ENCODE measurements at regions not wholly inside any gene's neighbourhood (a gene's known extent, or its start where the extent isn't known, plus 50 kb on each side); places are given as distances from the start of the nearest gene placed in this dataset.
"Not testable (repeated sequence)": the region's sequence is repeated elsewhere in the genome, so short reads cannot be mapped to it uniquely, and the experiment has no call there.

DNA sequence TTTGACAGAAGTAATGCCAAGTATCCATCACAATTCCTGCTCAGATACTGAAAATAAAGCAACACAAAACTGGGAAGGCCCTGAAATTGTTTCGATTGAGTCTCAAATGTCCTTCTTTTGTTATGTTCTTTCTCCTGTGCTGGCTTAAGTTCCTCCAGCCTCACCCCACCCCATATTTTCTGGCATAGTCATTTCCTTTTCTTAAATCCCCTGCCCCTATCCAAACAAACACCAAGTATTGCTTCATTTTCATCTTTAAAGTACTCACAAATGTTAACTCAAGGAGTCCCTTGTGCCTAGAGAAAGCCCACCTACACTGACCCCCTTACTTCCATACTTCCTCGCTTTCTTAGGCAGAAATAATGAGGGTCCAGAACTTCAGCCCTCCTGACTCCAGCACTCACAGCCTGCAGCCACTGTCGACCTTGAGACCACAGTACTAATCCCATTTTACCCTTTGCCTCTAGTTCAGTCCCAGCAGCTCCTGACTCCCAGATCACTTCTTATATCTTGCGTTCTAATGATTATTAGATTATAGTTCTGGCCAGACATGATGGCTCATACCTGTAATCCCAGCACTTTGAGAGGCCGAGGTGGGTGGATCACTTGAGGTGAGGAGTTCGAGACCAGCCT, 73.2 kb upstream of the ST8SIA6 start:
- peak overlapping the region; percentile 83 for H3K27ac Mint-ChIP-seq (ENCODE audit: unreplicated experiment)

DNA sequence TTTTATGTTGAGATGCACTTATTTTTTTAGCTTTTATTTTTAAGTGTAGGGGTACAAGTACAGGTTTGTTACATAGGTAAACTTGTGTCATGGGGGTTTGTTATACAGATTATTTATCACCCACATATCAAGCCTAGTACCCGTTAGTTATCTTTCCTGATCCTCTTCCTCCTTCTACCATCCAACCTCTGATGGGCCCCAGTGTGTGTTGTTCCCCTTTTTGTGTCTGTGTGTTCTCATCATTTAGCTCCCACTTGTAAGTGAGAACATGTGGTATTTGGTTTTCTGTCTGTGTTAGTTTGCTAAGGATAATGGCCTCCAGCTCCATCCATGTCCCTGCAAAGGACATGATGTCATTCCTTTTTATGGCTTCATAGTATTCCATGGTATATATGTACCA, 72.2 kb upstream of the ST8SIA6 start:
- peak overlapping the region; percentile 39 for H3K27ac Mint-ChIP-seq (ENCODE audit: unreplicated experiment)
- not testable (repeated sequence) for H3K9me3 Mint-ChIP-seq (ENCODE audit: unreplicated experiment); H3K4me3 Mint-ChIP-seq (ENCODE audit: unreplicated experiment); H3K27me3 Mint-ChIP-seq (ENCODE audit: unreplicated experiment); H3K36me3 Mint-ChIP-seq (ENCODE audit: low read depth, unreplicated experiment); DNase-seq (ENCODE audit: low spot score)
- H3K4me1 Mint-ChIP-seq (ENCODE audit: unreplicated experiment): peaks cover 11% of the 10 kb centered on the region

More for the DNA sequence above, 73.2 kb upstream of the ST8SIA6 start:
- H3K27me3 Mint-ChIP-seq (ENCODE audit: unreplicated experiment): no peaks in the 10 kb centered on the region
- no peak for DNase-seq (ENCODE audit: low spot score)
- H3K9me3 Mint-ChIP-seq (ENCODE audit: unreplicated experiment): no peaks in the 10 kb centered on the region
- H3K36me3 Mint-ChIP-seq (ENCODE audit: low read depth, unreplicated experiment): no peaks in the 10 kb centered on the region
- no peak overlapping the region for H3K4me3 Mint-ChIP-seq (ENCODE audit: unreplicated experiment)
- peaks cover 11% of the 10 kb centered on the region for H3K4me1 Mint-ChIP-seq (ENCODE audit: unreplicated experiment)
- TF ChIP-seq, protein P1, sequence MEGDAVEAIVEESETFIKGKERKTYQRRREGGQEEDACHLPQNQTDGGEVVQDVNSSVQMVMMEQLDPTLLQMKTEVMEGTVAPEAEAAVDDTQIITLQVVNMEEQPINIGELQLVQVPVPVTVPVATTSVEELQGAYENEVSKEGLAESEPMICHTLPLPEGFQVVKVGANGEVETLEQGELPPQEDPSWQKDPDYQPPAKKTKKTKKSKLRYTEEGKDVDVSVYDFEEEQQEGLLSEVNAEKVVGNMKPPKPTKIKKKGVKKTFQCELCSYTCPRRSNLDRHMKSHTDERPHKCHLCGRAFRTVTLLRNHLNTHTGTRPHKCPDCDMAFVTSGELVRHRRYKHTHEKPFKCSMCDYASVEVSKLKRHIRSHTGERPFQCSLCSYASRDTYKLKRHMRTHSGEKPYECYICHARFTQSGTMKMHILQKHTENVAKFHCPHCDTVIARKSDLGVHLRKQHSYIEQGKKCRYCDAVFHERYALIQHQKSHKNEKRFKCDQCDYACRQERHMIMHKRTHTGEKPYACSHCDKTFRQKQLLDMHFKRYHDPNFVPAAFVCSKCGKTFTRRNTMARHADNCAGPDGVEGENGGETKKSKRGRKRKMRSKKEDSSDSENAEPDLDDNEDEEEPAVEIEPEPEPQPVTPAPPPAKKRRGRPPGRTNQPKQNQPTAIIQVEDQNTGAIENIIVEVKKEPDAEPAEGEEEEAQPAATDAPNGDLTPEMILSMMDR (IDR thresholded peaks at IDR 0.05; ENCODE audit: unreplicated experiment): no peak

DNA sequence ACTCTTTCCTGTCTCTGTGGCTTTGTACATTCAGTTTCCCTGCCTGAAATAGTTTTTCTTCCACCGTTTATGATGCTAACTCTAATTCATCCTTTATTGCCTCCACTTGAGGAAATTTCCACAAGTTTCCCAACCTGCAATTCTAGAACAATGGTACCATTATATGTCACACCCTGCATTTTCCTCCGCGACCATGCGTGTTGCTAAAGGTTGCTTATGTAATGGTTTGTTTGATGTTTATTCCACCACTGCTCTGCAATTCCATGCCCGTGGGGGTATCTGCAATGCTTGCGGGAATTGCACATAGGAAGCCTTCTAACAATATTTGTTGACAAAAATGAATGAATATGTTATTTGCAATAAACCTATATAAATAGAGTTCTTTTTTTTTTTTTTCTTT, 69.5 kb upstream of the ST8SIA6 start:
- no peak for DNase-seq (ENCODE audit: low spot score)
- no peaks in the 10 kb centered on the region for H3K9me3 Mint-ChIP-seq (ENCODE audit: unreplicated experiment)
- H3K4me3 Mint-ChIP-seq (ENCODE audit: unreplicated experiment): no peak overlapping the region
- no peaks in the 10 kb centered on the region for H3K27me3 Mint-ChIP-seq (ENCODE audit: unreplicated experiment)
- H3K4me1 Mint-ChIP-seq (ENCODE audit: unreplicated experiment): peaks cover 11% of the 10 kb centered on the region
- TF ChIP-seq, protein P1 (IDR thresholded peaks at IDR 0.05; ENCODE audit: unreplicated experiment): no peak
- no peaks in the 10 kb centered on the region for H3K36me3 Mint-ChIP-seq (ENCODE audit: low read depth, unreplicated experiment)
- H3K27ac Mint-ChIP-seq (ENCODE audit: unreplicated experiment): no peak overlapping the region

DNA sequence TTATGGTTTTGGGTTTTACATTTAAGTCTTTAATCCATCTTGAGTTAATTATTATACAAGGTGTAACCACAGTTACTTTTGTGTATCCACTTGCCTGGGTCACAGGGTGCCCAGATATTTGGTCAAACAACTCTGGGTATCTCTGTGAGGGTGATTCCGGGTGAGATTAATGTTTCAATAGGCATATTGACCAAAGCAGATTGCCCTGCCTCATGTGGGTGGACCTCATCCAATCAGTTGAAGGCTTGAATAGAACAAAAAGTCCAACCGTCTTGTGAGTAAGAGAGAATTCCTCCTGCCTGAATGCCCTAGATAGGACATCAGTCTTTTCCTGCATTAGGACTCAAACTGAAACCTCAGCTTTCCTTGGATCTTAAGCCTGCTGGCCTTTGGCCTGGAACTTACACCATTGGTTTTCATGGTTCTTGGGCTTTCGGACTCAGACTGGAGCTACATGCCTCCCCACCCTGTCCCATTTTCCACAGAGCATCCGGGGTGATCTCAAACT, 68.9 kb upstream of the ST8SIA6 start:
- no peak for DNase-seq (ENCODE audit: low spot score)
- H3K4me1 Mint-ChIP-seq (ENCODE audit: unreplicated experiment): peaks cover 7% of the 10 kb centered on the region
- H3K9me3 Mint-ChIP-seq (ENCODE audit: unreplicated experiment): no peaks in the 10 kb centered on the region
- no peaks in the 10 kb centered on the region for H3K36me3 Mint-ChIP-seq (ENCODE audit: low read depth, unreplicated experiment)
- H3K27ac Mint-ChIP-seq (ENCODE audit: unreplicated experiment): no peak overlapping the region
- no peak overlapping the region for H3K4me3 Mint-ChIP-seq (ENCODE audit: unreplicated experiment)
- no peaks in the 10 kb centered on the region for H3K27me3 Mint-ChIP-seq (ENCODE audit: unreplicated experiment)
- TF ChIP-seq, protein P1 (IDR thresholded peaks at IDR 0.05; ENCODE audit: unreplicated experiment): no peak

DNA sequence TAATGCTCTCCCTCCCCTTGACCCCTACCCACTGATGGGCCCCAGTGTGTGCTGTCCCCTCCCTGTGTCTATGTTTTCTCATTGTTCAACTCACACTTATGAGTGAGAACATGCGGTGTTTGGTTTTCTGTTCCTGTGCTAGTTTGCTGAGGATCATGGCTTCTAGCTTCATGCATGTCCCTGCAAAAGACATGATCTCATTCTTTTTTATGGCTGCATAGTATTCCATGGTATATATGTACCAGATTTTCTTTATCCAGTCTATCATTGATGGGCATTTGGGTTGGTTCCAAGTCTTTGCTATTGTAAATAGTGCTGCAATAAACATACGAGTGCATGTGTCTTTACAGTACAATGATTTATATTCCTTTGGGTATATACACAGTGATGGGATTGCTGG, 67.9 kb upstream of the ST8SIA6 start:
- H3K27me3 Mint-ChIP-seq (ENCODE audit: unreplicated experiment); H3K4me1 Mint-ChIP-seq (ENCODE audit: unreplicated experiment); H3K27ac Mint-ChIP-seq (ENCODE audit: unreplicated experiment): not testable (repeated sequence)

DNA sequence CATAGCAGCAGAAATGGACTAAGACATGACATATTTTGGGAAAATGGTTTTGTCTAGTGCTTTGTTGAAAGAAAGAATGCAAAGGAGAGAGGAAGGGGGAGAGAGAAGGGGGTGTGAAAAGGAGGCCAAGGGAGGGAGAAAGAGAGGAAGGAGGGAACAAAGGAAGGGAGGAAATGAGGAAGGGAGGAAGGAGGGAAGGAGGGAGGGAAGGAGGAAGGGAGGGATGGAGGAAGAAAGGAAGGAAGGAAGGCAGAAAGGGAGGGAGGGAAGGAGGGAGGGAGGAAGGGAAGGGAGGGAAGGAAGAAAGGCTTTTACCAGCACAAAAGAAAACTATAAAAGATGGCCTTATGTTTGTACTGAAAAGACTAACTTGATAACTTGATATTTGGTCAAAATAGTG, 65.1 kb upstream of the ST8SIA6 start:
- H3K27ac Mint-ChIP-seq (ENCODE audit: unreplicated experiment): no peak overlapping the region
- no peak for DNase-seq (ENCODE audit: low spot score)
- TF ChIP-seq, protein P1 (IDR thresholded peaks at IDR 0.05; ENCODE audit: unreplicated experiment): no peak
- H3K9me3 Mint-ChIP-seq (ENCODE audit: unreplicated experiment): no peaks in the 10 kb centered on the region
- no peaks in the 10 kb centered on the region for H3K36me3 Mint-ChIP-seq (ENCODE audit: low read depth, unreplicated experiment)
- no peaks in the 10 kb centered on the region for H3K4me1 Mint-ChIP-seq (ENCODE audit: unreplicated experiment)
- H3K27me3 Mint-ChIP-seq (ENCODE audit: unreplicated experiment): no peaks in the 10 kb centered on the region
- no peak overlapping the region for H3K4me3 Mint-ChIP-seq (ENCODE audit: unreplicated experiment)

More for the DNA sequence above, 67.9 kb upstream of the ST8SIA6 start:
- not testable (repeated sequence) for H3K9me3 Mint-ChIP-seq (ENCODE audit: unreplicated experiment); H3K4me3 Mint-ChIP-seq (ENCODE audit: unreplicated experiment); DNase-seq (ENCODE audit: low spot score); H3K36me3 Mint-ChIP-seq (ENCODE audit: low read depth, unreplicated experiment)

Measured in endothelial cell (in vitro differentiated cells).